ENCODE measurements at regions not wholly inside any gene's neighbourhood (a gene's known extent, or its start where the extent isn't known, plus 50 kb on each side); places are given as distances from the start of the nearest gene placed in this dataset.

DNA sequence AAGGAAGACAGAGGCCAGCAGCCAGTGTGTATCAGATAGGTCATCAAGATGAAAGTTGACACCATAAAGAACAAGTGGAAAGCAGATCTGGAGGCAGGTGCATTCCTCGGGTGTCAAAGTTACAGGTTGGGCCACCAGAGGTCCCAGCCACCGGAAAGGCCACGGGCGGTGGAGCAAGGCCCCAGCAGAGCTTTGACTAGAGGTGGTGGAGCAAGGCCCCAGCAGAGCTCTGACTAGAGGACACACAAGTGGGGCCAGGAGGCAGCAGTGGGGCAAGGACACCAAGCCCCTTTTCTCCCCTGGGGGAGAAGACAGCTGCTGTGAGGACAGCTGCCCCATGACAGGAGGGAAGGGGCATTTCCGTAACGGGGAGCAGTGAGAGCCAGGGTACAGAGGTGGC lies 115.1 kb downstream of the GYPC start:
- Histone ChIP-seq H3K36me3 (no peaks in the 10 kb centered on the region), H3K4me1 (no peaks in the 10 kb centered on the region), H3K27me3 (no peaks in the 10 kb centered on the region), H3K27ac (no peak overlapping the region), H3K4me3 (no peak overlapping the region), H3K9me3 (no peaks in the 10 kb centered on the region)
- TF ChIP-seq POLR2AphosphoS5 (IDR thresholded peaks at IDR 0.05) (no peak), EP300 (IDR thresholded peaks at IDR 0.05) (no peak), POLR2A (IDR thresholded peaks at IDR 0.05) (no peak)
- TF ChIP-seq, protein P1, sequence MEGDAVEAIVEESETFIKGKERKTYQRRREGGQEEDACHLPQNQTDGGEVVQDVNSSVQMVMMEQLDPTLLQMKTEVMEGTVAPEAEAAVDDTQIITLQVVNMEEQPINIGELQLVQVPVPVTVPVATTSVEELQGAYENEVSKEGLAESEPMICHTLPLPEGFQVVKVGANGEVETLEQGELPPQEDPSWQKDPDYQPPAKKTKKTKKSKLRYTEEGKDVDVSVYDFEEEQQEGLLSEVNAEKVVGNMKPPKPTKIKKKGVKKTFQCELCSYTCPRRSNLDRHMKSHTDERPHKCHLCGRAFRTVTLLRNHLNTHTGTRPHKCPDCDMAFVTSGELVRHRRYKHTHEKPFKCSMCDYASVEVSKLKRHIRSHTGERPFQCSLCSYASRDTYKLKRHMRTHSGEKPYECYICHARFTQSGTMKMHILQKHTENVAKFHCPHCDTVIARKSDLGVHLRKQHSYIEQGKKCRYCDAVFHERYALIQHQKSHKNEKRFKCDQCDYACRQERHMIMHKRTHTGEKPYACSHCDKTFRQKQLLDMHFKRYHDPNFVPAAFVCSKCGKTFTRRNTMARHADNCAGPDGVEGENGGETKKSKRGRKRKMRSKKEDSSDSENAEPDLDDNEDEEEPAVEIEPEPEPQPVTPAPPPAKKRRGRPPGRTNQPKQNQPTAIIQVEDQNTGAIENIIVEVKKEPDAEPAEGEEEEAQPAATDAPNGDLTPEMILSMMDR (IDR thresholded peaks at IDR 0.05), result no peak
- no peak for ATAC-seq
- WGBS, 2 donors (ENCODE audit: low coverage in 1 of 2), result 94 to 98% methylated on average over 3 to 6 of the region's 6 CpGs

DNA sequence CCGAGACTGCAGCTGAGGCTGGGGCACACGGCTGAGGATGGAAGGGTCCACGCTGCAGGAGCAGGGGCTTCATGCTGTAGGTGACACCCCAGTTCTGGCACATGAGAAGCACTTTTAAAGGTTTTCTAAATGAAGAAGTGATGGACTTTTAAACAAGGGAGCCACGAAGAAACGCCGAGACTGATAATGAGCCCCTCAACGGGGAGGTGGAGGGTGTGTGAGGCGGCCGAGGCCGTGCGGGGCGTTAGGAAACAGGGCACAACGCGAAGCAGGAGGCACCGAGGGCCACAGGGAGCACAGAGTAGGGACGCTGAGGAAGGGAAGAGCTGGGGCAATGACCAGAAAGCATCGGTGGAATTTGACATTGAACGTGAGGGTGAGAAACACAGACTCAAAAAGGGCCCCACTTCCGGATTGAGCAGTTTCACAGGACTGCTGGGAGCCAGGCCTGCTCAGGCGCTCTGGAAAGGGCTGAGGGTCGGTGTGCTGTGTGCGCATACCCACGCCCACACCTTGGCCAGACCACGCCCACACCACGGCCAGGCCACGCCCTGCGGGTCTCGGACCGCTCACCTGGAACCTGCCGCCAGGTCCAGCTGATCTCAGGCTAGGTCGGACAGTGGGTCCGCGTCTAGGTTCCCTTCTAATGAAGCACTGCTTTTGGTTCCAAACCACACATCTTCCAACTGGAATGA lies 115.7 kb downstream of the GYPC start:
- H3K4me3 ChIP-seq, result no peak overlapping the region
- H3K36me3 ChIP-seq, result no peaks in the 10 kb centered on the region
- no peak overlapping the region for H3K27ac ChIP-seq
- H3K9me3 ChIP-seq, result no peaks in the 10 kb centered on the region
- TF ChIP-seq POLR2AphosphoS5 (IDR thresholded peaks at IDR 0.05), result no peak
- TF ChIP-seq EP300 (IDR thresholded peaks at IDR 0.05), result no peak
- no peak for TF ChIP-seq POLR2A (IDR thresholded peaks at IDR 0.05)
- TF ChIP-seq, protein P1 (IDR thresholded peaks at IDR 0.05), result no peak
- peaks cover 0 to 5% (median 0%) of the 10 kb centered on the region in 3 donors for H3K4me1 ChIP-seq
- WGBS, 2 donors (ENCODE audit: low coverage in 1 of 2), result 89 to 91% methylated on average over 7 to 18 of the region's 33 CpGs
- no peak for ATAC-seq
- no peaks in the 10 kb centered on the region for H3K27me3 ChIP-seq

DNA sequence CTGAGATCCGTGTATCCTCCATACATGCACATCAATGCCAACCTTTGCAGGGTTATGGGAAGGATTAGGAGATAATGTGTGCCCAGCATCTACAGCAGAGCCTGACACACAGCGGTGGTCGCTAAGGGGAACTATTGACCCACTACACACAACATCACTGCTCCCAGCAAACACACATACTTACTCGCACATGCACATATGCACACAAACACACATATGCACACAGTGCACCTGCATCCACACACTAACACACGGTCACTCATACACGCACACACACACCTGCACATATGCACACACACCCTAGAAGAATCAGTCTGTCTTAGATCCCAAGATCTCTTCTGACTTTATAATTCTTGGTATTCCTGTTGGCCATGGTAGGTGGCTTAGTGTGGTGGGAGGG lies 118.3 kb downstream of the GYPC start:
- Histone ChIP-seq H3K4me1 (peaks cover 0 to 10% (median 0%) of the 10 kb centered on the region in 3 donors), H3K36me3 (no peaks in the 10 kb centered on the region), H3K4me3 (no peak overlapping the region), H3K27ac (no peak overlapping the region), H3K27me3 (no peaks in the 10 kb centered on the region), H3K9me3 (no peaks in the 10 kb centered on the region)
- WGBS, 2 donors (ENCODE audit: low coverage in 1 of 2), result 93 to 100% methylated on average over 3 of the region's 6 CpGs
- TF ChIP-seq, protein P1 (IDR thresholded peaks at IDR 0.05), result no peak
- no peak for TF ChIP-seq EP300 (IDR thresholded peaks at IDR 0.05)
- no peak for TF ChIP-seq POLR2A (IDR thresholded peaks at IDR 0.05)
- TF ChIP-seq POLR2AphosphoS5 (IDR thresholded peaks at IDR 0.05), result no peak
- no peak for ATAC-seq

DNA sequence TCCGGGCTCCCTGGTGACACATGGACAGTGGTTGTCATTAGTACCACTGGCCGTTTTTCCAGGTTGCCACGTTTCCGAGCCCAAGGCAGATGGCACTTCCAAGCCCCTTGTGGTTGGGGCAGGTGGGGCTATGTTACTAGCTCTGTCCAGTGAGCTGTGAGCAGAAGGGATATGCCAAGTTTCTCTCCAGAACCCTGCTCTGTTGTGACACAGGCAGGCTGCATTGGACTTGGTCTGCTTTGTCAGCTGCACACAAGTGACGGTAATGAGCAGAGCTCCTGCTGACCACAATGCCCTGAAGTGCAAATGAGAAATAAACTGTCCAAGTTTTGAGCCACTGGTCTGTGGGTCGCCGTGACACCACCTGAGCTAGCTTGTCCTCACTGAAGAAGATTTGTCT lies 118.8 kb downstream of the GYPC start:
- no peak for ATAC-seq
- TF ChIP-seq EP300 (IDR thresholded peaks at IDR 0.05) (no peak), POLR2A (IDR thresholded peaks at IDR 0.05) (no peak), POLR2AphosphoS5 (IDR thresholded peaks at IDR 0.05) (no peak)
- TF ChIP-seq, protein P1 (IDR thresholded peaks at IDR 0.05), result no peak
- Histone ChIP-seq H3K27ac (no peak overlapping the region), H3K9me3 (no peaks in the 10 kb centered on the region), H3K36me3 (no peaks in the 10 kb centered on the region), H3K4me1 (peaks cover 0 to 10% (median 0%) of the 10 kb centered on the region in 3 donors), H3K27me3 (no peaks in the 10 kb centered on the region), H3K4me3 (no peak overlapping the region)
- 87 to 94% methylated on average over 2 to 3 of the region's 7 CpGs for WGBS, 2 donors (ENCODE audit: low coverage in 1 of 2)

DNA sequence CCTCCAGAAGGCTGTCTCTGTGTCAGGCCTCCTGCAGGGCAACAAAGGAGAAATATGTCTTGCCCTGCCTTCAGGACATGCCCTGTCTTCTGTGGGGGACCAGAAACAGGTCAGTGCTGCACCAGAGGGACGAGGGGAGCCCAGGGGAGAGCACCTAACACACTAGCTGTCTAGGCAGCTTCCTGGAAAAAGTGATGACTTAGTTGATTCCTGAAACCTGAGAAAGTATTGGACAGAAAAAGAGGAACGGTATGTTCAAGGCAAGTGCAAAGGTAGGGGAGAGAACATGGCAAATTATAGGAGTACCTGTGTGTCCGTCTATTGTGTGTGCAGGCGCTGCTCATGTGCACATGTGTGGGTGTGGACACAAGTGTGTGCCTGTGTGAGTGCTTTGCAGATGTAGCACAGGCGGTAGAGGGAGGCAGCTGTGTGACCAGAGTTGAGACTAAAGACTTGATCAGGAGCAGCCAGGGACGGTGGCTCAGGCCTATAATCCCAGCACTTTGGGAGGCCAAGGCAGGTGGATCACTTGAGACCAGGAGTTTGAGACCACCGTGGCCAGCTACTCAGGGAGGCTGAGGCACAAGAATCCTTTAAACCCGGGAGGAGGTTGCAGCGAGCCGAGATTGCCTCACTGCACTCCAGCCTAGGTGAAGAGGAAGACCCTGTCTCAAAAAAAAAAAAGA lies 119.5 kb downstream of the GYPC start:
- 81 to 89% methylated on average over 3 to 9 of the region's 10 CpGs for WGBS, 2 donors (ENCODE audit: low coverage in 1 of 2)
- Histone ChIP-seq H3K9me3 (no peaks in the 10 kb centered on the region), H3K36me3 (no peaks in the 10 kb centered on the region), H3K4me1 (peaks cover 0 to 10% (median 0%) of the 10 kb centered on the region in 3 donors), H3K27ac (no peak overlapping the region), H3K27me3 (no peaks in the 10 kb centered on the region), H3K4me3 (no peak overlapping the region)
- ATAC-seq, result no peak
- TF ChIP-seq EP300 (IDR thresholded peaks at IDR 0.05), result no peak
- TF ChIP-seq, protein P1 (IDR thresholded peaks at IDR 0.05), result no peak
- no peak for TF ChIP-seq POLR2AphosphoS5 (IDR thresholded peaks at IDR 0.05)
- no peak for TF ChIP-seq POLR2A (IDR thresholded peaks at IDR 0.05)
